SHP77 treated with DMSO at 0.1 percent for 48 hours (cell line): ENCODE measurements at regions not wholly inside any gene's neighbourhood (a gene's known extent, or its start where the extent isn't known, plus 50 kb on each side); places are given as distances from the start of the nearest gene placed in this dataset.

Source experiments
- DNase-seq: peaks from one replicate; lab custom pipeline; 2025; lab: John Stamatoyannopoulos, UW

DNA sequence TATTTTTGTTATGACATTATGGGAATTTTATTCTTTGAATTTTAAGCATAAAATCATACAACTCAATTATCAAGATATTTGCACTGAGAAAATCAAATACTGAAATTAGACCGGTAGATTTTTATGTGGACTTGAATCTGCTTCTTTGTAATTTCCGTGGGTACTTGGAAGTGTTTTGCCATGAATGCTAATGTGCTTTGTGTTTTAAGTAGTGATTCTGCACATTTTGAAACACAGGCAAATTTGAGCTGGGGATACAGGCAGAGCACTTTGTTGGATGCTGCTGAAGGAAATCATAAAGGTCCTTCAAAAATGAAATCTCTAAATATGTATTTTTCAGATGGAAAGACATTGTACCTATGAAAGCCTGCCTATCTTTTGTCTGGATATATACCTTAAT lies 446.3 kb upstream of the POU3F3 start:
- no peak for DNase-seq

DNA sequence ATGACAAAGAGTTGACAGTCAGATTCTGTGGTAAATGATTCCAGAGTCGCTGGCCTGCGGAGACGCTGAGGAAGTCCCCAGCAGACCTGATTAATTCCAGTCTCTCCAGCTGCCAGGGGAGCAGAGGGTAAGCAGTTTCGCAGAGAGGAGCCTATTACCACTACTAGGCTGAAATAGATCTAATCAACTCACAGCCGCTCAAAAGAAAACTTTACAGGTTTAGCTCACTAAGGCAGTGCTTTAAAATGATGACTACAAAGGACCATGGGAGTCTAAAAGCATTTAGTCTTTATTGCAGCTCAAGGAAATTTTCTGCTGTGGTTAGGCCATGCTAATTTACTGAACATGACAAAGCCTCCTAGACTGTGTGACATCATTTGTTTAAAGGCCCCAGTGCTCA lies 445.6 kb upstream of the POU3F3 start:
- DNase-seq = no peak

DNA sequence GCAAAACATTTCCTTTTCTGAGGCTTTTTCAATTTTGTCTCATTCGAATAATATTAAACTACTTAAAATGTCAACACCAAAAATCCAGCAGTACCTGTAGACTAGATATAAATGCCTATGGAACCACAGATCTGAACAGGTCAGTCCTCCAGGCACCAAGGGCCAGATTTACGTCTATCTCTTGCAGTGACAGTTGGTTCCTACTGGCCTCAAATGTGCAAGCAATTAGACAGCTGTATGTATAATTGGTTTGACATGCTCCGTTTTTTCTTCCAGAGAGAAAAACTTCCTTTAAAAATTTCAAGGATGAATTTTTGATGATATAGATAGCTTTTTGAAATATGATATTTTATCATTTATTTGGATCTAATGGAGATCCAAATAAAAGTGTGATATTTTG lies 443.8 kb upstream of the POU3F3 start:
- DNase-seq = no peak

DNA sequence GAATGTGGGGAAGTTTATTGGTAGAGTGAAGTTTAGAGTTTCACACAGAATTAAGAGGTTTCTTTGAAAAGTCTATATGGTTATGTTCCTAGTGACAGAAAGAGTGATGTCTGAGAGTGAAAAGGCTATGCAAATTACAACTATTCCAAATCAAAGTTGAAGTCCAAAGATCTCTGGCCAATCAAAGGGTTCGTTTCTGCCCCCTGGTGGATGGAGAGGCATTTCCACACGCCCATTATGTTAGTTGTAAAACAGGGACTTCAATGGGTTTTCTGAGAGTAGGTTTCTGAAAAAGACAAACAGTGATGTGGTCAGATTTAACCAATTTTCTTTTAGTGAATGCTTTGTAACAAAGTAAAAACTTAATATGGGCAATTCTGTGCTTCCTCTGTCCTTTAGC lies 441.5 kb upstream of the POU3F3 start:
- DNase-seq = no peak

DNA sequence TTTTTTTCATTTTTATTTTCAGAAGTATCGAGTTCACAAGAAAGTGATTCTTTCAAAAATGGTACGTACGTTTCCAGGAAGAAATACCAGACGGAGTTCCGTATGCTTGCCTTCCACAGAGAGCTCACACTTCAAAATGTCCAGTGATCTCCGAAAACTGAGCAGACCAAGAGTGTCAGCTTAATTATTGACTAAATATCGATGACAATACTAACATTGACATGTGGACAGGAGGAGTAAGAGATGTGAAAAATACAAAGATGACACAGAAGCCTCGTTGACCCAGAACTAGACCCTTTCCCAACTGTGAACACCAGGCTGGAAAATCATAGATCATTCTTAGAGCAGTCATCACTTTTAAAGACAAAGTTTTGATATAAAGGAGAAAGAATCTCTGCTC lies 440.0 kb upstream of the POU3F3 start:
- DNase-seq = no peak

DNA sequence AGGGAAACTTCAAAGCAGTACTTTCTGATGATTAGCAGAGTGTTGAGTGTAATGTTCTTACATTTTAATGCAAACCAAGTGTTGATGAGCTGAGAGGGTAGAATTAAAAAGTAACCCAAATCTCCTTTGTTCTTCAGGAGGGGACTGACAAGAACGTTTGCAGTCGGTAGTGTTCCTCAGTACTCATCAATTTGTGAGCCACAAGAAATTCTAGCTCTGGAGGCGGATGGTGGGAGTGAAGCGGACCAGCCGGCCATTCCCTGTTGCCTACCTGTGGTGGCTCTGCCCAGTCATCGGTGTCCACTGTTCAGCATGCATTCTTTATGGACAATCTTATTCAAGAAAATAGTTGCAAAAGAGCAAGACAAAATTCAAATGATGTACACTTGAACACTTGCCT lies 438.6 kb upstream of the POU3F3 start:
- DNase-seq = no peak

DNA sequence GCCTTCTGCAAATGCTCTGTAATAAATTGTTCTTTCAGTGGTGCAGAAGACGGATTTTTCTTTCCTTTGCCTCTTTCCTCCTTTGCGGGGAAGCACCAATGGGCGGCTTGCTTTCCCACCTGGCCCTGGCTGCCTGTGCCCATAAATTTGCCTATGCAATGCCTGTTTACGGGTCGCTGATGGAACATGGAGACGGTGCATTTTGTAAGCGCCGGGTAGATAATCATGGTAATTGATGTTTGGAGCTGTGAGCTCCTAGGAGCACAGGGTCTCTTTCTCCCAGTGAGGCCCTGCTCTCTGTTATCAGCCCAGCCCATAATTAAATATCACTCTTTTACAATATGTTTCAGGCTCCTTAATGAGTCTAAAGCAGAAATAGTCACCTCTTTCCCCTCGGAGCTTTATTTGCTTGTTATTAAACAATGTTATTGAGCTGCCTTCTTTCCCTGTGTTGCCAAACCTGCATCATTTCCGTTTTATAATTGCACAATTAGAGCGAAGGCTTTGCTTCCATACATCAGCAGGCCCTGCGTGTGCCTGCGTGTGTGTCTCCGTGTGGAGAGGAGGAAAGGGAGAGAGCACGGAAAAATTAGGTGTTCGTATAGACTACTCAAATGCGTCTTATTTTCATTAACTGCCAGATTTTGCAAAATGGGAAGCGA lies 437.4 kb upstream of the POU3F3 start:
- DNase-seq = no peak

DNA sequence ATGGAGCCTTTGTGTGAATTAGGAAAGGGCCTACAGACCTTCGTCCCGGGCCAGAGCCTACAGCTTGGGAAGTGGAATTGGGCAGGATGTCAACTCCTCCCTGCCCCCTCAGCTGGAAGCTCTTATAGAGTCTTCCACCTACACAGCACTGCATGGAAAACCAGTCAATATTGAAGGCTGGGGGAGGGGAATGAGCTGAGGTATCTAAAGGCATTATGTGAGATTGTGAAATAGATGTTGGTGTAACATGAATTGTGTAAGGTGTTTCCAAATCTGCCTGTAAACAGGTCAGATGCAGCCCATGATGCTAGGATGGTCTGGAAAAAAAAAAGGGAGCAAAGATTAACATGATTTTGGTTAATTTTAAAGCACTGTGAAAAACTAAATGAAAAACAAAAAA lies 433.5 kb upstream of the POU3F3 start:
- DNase-seq = no peak

DNA sequence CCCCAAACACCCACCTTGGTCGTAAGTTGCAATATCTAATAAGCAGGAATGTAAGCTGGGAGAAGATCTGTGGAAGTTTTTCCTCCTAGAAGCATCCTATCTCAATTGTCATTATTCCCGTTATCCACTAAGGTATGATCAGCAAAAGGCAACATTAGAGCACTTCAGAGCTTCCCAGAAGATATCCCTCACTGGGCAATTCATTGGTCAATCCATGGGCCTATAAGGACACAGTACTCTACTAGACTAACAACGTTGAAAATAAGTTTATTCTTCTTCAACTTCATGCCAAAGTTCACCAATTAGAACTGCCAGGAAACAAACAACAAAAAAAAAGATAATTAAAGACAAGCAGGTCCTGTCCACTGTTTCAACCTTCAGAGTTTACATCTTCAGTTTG lies 433.0 kb upstream of the POU3F3 start:
- no peak for DNase-seq

DNA sequence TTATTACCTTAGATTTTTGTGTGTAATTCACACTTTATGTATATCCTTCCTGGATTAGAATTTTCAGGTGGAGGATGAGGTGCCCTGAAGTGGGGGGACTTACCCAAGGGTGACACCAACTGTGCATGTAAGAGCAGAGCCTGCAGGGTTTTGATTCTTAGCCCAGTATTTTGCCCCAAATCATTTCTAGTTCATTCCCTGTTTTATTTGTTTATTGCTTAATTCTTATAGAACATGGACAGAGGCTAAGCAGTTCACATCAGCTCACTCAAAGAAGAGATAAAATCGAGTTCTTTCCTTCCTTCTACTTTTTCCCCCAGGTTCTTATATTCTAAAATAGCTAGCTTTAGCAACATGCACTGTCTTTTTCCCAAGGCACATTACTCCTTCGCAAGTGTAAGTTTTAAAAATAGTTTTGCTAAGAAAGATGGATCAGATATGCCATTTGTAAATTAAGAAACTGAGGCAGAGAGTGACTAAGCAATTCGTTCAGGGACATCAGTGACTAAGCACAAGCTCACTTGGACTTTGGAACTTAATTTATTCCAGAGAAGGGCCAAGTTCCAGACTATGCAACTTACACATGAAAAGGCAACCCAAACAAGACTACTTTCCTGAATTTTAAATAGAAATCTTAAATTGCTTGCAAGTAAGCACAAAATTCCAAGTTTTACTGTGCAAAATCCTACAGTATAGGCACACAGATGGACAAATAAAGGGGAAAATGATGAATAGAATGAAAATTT lies 427.9 kb upstream of the POU3F3 start:
- no peak for DNase-seq

DNA sequence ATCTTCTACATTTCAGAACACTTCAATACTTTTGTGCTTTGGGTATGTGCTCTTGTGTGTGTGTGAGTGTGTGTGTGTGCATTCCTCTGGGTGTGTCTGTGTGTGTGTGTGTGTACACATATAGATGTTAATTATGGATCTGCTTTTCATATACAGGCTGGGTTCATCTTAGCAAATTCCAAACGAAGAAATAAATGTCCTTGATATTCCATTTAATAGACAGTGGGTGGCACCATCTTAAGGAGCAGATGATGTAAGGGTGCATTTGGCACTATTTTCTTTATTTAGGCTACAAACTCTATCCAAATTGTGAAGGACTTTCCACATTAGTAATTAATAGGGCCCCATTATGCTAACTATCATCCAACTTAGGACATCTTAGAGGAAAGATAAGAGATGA lies 425.8 kb upstream of the POU3F3 start:
- DNase-seq = no peak

DNA sequence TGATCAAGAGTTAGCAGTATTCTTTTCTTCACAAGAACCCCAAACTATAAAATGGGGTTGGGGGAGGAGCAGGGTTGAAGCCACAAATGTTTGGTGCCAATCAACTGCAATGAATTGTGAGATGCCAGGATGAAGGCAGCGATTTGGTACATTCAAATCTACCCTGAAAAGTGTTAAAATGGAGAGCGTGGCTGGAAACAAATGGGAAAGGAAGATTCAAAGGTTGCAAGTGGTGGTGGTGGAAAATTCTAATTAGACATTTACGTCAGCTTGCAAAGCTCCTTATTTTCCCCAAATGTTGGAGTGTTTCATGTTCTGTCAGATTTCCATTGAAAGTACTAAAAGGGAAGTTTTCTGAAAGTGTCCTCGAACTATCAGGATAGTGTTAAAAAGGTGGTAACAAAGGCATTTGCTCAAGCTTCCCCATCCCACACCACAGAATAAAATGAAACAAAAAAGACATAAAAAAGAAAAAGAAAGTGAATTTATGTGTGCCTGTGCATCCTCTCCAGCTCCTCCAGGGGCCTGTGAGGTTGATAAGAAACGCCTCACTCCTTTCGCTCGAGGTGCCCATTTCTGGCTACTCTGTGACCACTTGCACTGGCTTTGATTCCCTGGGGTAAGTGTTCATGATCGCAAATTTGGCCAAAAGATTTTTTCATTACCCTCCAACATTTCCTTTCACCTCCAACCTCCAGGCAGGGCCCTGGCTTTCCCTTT lies 424.1 kb upstream of the POU3F3 start:
- no peak for DNase-seq

DNA sequence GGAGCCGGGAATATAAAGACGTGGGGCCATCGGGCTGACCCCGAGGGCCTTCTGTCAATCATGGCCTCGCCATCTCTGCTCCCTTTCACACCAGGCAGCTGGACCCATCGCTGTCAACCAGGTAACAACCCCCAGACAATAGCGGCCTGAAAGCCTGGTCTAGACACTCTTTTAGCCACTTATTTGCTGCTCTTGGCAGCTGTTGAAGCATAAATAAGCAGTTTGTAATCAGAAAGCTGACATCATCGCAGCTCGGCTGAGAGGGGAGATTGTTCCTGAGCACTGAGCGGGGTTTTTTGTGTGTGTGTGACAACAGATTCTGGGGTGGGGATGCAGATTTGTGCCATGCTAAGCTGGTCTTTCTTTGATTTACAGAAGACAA lies 423.6 kb upstream of the POU3F3 start:
- DNase-seq = no peak

DNA sequence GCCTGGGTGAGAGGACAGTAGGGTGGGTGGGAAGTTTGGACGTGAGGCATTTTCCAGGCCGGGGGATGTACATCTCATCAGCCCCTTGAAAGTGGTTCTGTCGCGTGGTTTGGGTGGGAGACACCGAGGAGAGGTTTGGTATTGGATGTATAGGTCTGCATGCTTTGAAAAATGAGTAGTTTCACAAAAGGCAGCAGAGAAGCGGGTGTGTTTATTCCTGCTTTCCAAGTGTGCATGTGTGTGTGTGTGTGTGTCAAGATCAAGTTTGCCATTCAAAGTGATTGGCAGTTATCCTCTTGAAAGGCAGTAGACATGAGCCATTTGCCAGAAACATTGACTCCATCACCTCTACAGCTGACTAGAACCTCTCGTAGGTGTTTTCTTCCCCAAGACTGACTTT lies 423.1 kb upstream of the POU3F3 start:
- DNase-seq = no peak

DNA sequence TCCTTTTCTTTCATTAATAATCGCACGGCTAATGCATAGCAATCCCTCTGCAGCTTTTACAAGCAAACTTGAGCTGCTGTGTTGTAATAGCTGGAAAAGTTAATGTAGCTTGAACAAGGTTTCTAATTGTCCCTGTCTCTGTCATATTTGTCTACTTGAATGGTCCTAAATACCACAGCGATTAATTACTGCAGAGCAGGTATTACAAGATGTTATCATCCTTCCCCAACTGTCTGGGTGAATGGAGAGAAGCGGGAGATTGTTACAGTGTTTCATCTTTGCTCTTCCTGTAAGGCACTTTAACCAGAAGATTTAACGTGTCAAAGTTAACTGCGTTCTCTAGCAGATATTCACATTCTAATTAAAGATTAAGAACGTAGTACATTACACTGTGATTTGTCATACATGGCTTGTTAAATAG lies 422.2 kb upstream of the POU3F3 start:
- DNase-seq = no peak

DNA sequence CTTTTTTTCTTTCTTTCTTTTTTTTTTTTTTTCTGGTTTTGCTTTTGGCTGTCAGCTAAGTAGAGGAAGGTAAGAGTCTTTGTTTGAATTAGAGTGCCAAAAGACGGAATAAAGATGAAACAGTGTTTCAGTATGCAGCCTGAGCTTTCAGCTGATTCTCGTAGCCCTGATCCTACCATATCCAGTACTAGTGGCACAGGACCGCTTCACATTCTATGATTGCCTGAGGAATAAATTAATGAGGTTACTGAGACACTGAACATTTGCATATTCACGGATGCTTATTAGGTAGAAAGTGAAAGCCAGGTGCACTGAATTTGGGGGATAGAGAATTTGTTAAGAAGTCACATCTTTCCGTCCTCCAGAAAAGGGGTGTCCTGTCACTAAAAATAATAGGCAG lies 421.5 kb upstream of the POU3F3 start:
- no peak for DNase-seq

DNA sequence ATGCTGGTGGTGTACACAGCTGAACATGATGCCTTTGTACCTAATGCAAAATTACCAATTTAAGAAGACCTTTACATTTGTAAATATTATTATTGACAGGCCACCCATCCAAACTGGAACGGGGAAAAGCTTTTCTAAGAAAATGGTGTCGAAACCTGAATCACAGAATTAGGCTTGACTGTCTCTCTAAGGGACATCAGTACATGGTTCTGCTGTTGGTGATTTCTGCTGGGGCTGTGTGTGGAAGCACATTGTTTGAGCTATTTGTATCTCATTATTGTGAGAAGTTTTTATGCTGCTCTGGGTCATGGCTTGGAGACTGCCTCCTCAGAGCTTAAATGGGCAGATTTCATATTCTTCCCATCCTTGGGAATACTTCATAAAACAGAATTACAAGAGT lies 420.9 kb upstream of the POU3F3 start:
- no peak for DNase-seq

DNA sequence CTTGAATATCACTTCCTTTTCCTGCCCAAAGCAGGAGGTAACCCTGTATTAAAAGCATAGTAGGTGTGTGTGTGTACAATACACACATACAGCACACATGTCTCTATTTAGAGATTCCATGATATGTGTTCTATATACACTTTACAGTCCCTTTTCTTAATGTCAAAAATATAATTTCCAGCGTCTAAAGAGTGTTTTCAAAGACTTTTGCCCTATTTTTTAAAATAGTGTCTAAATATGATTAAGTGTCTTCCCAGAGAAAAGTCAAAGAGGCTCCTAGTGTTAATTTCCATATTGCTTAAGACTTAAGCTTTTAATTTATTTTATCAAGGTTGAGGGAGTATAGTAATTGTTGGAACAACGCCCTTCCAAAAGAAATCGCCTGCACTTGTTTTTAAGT lies 420.3 kb upstream of the POU3F3 start:
- DNase-seq = no peak

DNA sequence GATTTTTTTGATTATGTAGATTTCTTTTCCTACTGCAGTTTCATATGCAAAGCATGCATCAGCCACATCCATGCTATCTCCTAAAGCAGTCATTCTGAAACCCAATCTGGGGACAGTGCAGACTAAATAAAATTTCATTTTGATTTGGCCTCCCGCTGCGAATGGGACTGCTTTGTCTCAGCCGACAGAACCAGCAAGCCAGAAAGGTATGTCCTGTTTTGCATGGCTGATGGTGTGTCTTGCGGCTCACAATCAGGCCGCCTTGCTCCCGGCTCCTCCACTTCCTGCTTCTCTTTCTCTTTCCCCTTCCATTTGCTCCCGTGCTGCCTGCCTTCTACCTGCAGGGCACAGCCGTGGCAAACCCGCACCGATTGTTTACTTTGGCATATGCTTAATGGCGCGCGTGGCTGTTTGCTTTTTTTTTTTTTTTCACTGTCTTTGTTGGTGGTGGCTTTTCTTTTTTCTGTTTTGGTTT lies 419.6 kb upstream of the POU3F3 start:
- DNase-seq = no peak

DNA sequence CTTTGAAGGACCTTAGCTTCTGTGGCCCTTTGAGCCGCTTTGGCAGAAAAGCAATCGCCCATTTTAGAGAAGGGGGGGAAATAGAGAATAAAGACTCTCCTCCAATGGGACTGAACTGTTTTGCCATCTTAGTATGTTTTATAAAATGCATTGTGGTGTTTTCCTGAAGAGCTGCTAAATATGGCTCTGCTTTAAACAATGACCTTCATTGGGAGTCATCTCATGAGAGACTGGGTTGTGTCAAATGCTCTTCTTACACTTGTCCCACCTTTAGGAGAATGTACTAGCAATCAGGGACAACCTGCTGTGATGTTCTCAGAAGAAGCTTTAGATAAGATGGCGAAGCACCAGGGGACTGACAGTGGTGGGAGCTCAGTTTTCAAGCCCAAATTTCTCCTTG lies 418.9 kb upstream of the POU3F3 start:
- no peak for DNase-seq

DNA sequence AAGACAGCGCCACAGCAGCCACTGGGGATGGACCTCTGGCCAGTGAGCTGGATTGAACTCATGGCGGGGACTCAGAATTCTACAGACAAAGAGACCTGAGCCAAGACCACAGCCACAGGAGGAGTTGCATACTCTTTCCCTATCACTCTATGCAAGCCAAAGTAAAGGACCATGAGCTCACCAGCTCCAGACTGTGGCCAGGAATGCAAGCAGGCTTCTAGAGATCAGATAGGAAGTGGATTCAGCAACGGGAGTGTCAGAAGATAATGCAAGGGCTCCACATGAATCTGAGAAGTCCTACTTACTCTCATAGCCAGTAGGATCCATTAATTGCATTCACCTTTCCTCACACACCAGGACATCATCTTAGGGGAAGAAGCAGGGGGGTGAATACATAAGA lies 415.4 kb upstream of the POU3F3 start:
- DNase-seq = no peak

DNA sequence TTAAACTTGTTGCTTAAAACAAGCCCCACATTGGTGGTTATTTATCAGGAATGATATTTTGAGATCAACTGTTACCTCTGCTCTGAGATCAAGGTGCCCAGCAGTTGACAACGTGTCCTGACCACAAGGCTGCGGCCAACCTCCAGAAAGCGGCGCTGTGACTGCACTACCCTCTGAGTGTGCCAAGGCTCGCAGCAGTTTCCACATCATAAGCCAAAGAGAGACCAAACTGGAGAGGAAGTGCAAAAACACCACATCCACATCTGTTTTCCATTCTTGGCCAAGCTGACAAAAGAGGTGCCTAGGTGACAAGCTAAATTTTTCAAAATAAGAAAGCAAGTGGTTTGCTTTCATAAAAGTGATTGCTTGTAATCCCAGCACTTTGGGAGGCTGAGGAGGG lies 410.8 kb upstream of the POU3F3 start:
- DNase-seq = no peak

DNA sequence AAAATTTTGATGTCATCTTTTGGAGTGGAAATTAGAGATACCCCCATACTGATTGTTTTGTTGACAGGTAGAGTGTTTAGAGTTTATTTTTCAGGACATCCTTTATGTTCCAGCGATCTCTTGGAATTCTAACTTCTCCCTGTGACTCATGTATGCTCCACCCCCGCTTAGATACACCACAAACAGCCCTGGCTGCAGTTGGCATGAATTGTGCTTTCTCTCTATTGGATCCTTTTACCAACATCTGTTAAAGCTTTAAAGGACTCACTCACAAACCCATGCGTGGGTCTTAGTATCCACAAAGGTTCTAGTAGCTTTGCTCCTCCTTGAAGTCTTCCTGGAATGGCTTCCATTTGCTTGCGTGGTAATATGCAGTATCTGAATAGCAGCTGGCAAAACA lies 409.5 kb upstream of the POU3F3 start:
- no peak for DNase-seq
